AG09309 (cell line): ENCODE measurements at regions not wholly inside any gene's neighbourhood (a gene's known extent, or its start where the extent isn't known, plus 50 kb on each side); places are given as distances from the start of the nearest gene placed in this dataset.

Experiments used
- DNase-seq: peaks from one replicate; pipeline ENCODE4 v3.0.0-alpha.2; 2010; ENCODE audit warnings: low read depth
- H3K4me3 ChIP-seq: 2 replicates; pipeline ENCODE4 v1.5.1; 2011; ENCODE audit warnings: mild to moderate bottlenecking, low read depth, low read length, moderate library complexity; ENCODE audit not compliant: control insufficient read depth
- CTCF ChIP-seq: IDR thresholded peaks from 2 replicates; pipeline ENCODE4 v1.5.1; 2011; ENCODE audit warnings: mild to moderate bottlenecking, low read depth, low read length, inconsistent platforms; ENCODE audit not compliant: insufficient read depth, control insufficient read depth; ENCODE audit errors: missing control alignments

GRCh38 chr17:77685881-77686486, 272.5 kb upstream of the TNRC6C start:
- no peak for DNase-seq
- TF ChIP-seq CTCF = no peak
- no peak overlapping the region for H3K4me3 ChIP-seq

- H3K4me3 ChIP-seq = no peak overlapping the region
- no peak for TF ChIP-seq CTCF
- DNase-seq = no peak
Measured at GRCh38 chr17:77686903-77687302, 271.6 kb upstream of the TNRC6C start.

- no peak overlapping the region for H3K4me3 ChIP-seq
- DNase-seq = no peak
- TF ChIP-seq CTCF = no peak
Measured at GRCh38 chr17:77687417-77687816, 271.1 kb upstream of the TNRC6C start.

- no peak for DNase-seq
- TF ChIP-seq CTCF = no peak
- no peak overlapping the region for H3K4me3 ChIP-seq
Measured at GRCh38 chr17:77687921-77688320, 270.6 kb upstream of the TNRC6C start.

- DNase-seq = no peak
- TF ChIP-seq CTCF = no peak
- H3K4me3 ChIP-seq = no peak overlapping the region
Measured at GRCh38 chr17:77688369-77688768, 270.1 kb upstream of the TNRC6C start.

- H3K4me3 ChIP-seq = peak overlapping the region; percentile 18; the same call in 1 of the 2 replicates
- no peak for TF ChIP-seq CTCF
- DNase-seq = no peak
Measured at GRCh38 chr17:77690271-77691161, 268.0 kb upstream of the TNRC6C start.
